ENCODE measurements at regions not wholly inside any gene's neighbourhood (a gene's known extent, or its start where the extent isn't known, plus 50 kb on each side); places are given as distances from the start of the nearest gene placed in this dataset.

- Histone ChIP-seq H3K9me3 (no peaks in the 10 kb centered on the region), H3K4me1 (ENCODE audit: control insufficient read depth in 1 of 2, insufficient read depth in 1 of 2, low read depth in 1 of 2, low read length in 1 of 2) (no peaks in the 10 kb centered on the region), H3K27me3 (no peaks in the 10 kb centered on the region)
Observed at GRCh38 chr21:14876524-14876840, 188.3 kb downstream of the NRIP1 start.

GRCh38 chr21:14875704-14876523 is 188.9 kb downstream of the NRIP1 start:
- Histone ChIP-seq H3K4me3 (ENCODE audit: low read depth in 1 of 2, low read length in 1 of 2) (no peak overlapping the region), H3K27ac (no peak overlapping the region), H3K27me3 (no peaks in the 10 kb centered on the region), H3K9me3 (no peaks in the 10 kb centered on the region), H3K4me1 (ENCODE audit: control insufficient read depth in 1 of 2, insufficient read depth in 1 of 2, low read depth in 1 of 2, low read length in 1 of 2) (no peaks in the 10 kb centered on the region), H3K36me3 (no peaks in the 10 kb centered on the region)
- TF ChIP-seq CTCF (IDR thresholded peaks at IDR 0.05) = no peak

More at GRCh38 chr21:14876524-14876840, 188.3 kb downstream of the NRIP1 start:
- Histone ChIP-seq H3K36me3 (no peaks in the 10 kb centered on the region), H3K27ac (no peak overlapping the region), H3K4me3 (ENCODE audit: low read depth in 1 of 2, low read length in 1 of 2) (no peak overlapping the region)
- no peak for TF ChIP-seq CTCF (IDR thresholded peaks at IDR 0.05)

- Histone ChIP-seq H3K27me3 (no peaks in the 10 kb centered on the region), H3K36me3 (no peaks in the 10 kb centered on the region), H3K4me1 (ENCODE audit: control insufficient read depth in 1 of 2, insufficient read depth in 1 of 2, low read depth in 1 of 2, low read length in 1 of 2) (peaks cover 0 to 5% of the 10 kb centered on the region in 2 experiments), H3K27ac (no peak overlapping the region), H3K9me3 (no peaks in the 10 kb centered on the region), H3K4me3 (ENCODE audit: low read depth in 1 of 2, low read length in 1 of 2) (no peak overlapping the region)
- no peak for TF ChIP-seq CTCF (IDR thresholded peaks at IDR 0.05)
Observed at GRCh38 chr21:14875186-14875585, 189.6 kb downstream of the NRIP1 start.

GRCh38 chr21:14874379-14874778 is 190.4 kb downstream of the NRIP1 start:
- Histone ChIP-seq H3K9me3 (no peaks in the 10 kb centered on the region), H3K4me3 (ENCODE audit: low read depth in 1 of 2, low read length in 1 of 2) (no peak overlapping the region), H3K27me3 (no peaks in the 10 kb centered on the region), H3K27ac (no peak overlapping the region), H3K4me1 (ENCODE audit: control insufficient read depth in 1 of 2, insufficient read depth in 1 of 2, low read depth in 1 of 2, low read length in 1 of 2) (peaks cover 0 to 8% of the 10 kb centered on the region in 2 experiments), H3K36me3 (no peaks in the 10 kb centered on the region)
- no peak for TF ChIP-seq CTCF (IDR thresholded peaks at IDR 0.05)

DNA sequence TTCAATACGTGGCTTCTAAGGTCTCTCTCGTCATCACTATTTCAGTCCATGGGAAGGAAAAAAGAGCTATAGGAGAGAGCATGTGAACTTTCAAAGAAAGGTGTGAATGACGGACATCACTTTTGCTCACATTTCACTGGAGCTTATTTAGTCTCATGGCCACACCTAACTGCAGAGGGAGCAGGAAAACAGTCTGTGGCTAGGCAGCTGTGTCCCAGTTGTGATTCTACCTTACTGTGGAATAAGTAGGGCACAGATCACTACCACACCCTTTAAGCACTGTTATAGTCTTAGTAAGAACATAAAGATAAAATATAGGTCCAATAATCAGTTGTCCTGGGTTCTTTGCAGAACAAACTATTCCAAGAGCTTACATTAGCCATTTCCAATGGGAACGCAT is 192.9 kb downstream of the NRIP1 start:
- H3K4me1 ChIP-seq (ENCODE audit: control insufficient read depth in 1 of 2, insufficient read depth in 1 of 2, low read depth in 1 of 2, low read length in 1 of 2) = peaks cover 0 to 16% of the 10 kb centered on the region in 2 experiments
- H3K27me3 ChIP-seq = no peaks in the 10 kb centered on the region
- no peaks in the 10 kb centered on the region for H3K36me3 ChIP-seq
- no peaks in the 10 kb centered on the region for H3K9me3 ChIP-seq
- H3K27ac ChIP-seq = no peak overlapping the region
- H3K4me3 ChIP-seq (ENCODE audit: low read depth in 1 of 2, low read length in 1 of 2) = no peak overlapping the region
- no peak for TF ChIP-seq CTCF (IDR thresholded peaks at IDR 0.05)

Data from neutrophil (primary cell).